Breast epithelium (tissue), 4 donors: ENCODE measurements at regions not wholly inside any gene's neighbourhood (a gene's known extent, or its start where the extent isn't known, plus 50 kb on each side); places are given as distances from the start of the nearest gene placed in this dataset.

ENCODE experiments used
- DNase-seq, 2 donors: peaks; one replicate each; pipeline ENCODE4 v3.0.0-alpha.2; 2019; ENCODE audit warnings: low spot score in 2 of 2
- H3K27ac ChIP-seq, 2 donors: fragments of 200-600 bp; sonication (generic) in 1 of 2; one replicate each; pipeline ENCODE4 v1.5.1; 2016 to 2019; ENCODE audit warnings: mild to moderate bottlenecking in 1 of 2
- H3K27me3 ChIP-seq, 2 donors: fragments of 200-600 bp; sonication (generic) in 1 of 2; one replicate each; pipeline versions ENCODE4 v1.5.1 to v1.6.0; 2017 to 2019; ENCODE audit warnings: control low read depth in 1 of 2, mild to moderate bottlenecking in 1 of 2
- H3K36me3 ChIP-seq: fragments of 200-600 bp; one replicate; pipeline ENCODE4 v1.5.1; 2019
- H3K4me1 ChIP-seq, 2 donors: fragments of 200-600 bp; sonication (generic); one replicate each; pipeline ENCODE4 v1.5.1; 2016 to 2019; ENCODE audit warnings: control low read depth in 1 of 2
- H3K4me3 ChIP-seq, 3 donors: fragments of 200-600 bp; sonication (generic); 1 replicate in 2 of 3; 2 replicates in 1 of 3; pipeline ENCODE4 v1.5.1; 2016 to 2019; ENCODE audit warnings: mild to moderate bottlenecking in 3 of 3, moderate library complexity in 2 of 3
- H3K9me3 ChIP-seq, 2 donors: fragments of 200-600 bp; sonication (generic) in 1 of 2; one replicate each; pipeline ENCODE4 v1.5.1; 2016 to 2019; ENCODE audit warnings: control low read depth in 1 of 2
- CTCF ChIP-seq, 3 donors: fragments of 450-650 bp; IDR thresholded peaks; one replicate each; pipeline ENCODE4 v1.5.1; 2016 to 2017; ENCODE audit warnings: antibody characterized with exemption in 3 of 3, mild to moderate bottlenecking in 3 of 3, moderate library complexity in 3 of 3
- POLR2A ChIP-seq: fragments of 450-650 bp; IDR thresholded peaks from one replicate; pipeline ENCODE4 v1.6.1; 2016; ENCODE audit warnings: antibody characterized with exemption, mild to moderate bottlenecking, moderate library complexity
- POLR2AphosphoS5 ChIP-seq, 3 donors: sonication (generic); formaldehyde crosslinking; IDR thresholded peaks; one replicate each; pipeline ENCODE4 v1.6.1; 2017; ENCODE audit warnings: antibody characterized with exemption in 3 of 3
- intact Hi-C: fragments of 100-400 bp; cut with DNase I; formaldehyde crosslinking; loops from one replicate; pipeline ENCODE4 v1.15.1; 2023; ENCODE audit warnings: low total_unique reads

- Histone ChIP-seq H3K27ac (no peak overlapping the region), H3K4me1 (no peaks in the 10 kb centered on the region), H3K9me3 (no peaks in the 10 kb centered on the region), H3K4me3 (no peak overlapping the region), H3K27me3 (peaks cover 0 to 3% of the 10 kb centered on the region in 2 donors), H3K36me3 (no peaks in the 10 kb centered on the region)
- intact Hi-C loops, result no loop called here
- DNase-seq, result no peak
- TF ChIP-seq POLR2AphosphoS5 (IDR thresholded peaks at IDR 0.05) (no peak), POLR2A (no peak), CTCF (IDR thresholded peaks at IDR 0.05) (no peak)
These were observed 116.1 kb downstream of the CYP26B1 start for GRCh38 chr2:72031346-72032110.

GRCh38 chr2:72028996-72029395, 118.7 kb downstream of the CYP26B1 start:
- Histone ChIP-seq H3K4me1 (no peaks in the 10 kb centered on the region), H3K4me3 (no peak overlapping the region), H3K36me3 (no peaks in the 10 kb centered on the region), H3K27ac (no peak overlapping the region), H3K9me3 (no peaks in the 10 kb centered on the region), H3K27me3 (peaks cover 0 to 3% of the 10 kb centered on the region in 2 donors)
- intact Hi-C loops, result no loop called here
- no peak for TF ChIP-seq CTCF (IDR thresholded peaks at IDR 0.05)
- no peak for TF ChIP-seq POLR2A
- TF ChIP-seq POLR2AphosphoS5 (IDR thresholded peaks at IDR 0.05), result no peak
- peak in 1 of 2 donors; percentile 10 for DNase-seq

- no peaks in the 10 kb centered on the region for H3K9me3 ChIP-seq
- no peak overlapping the region for H3K4me3 ChIP-seq
- H3K4me1 ChIP-seq, result no peaks in the 10 kb centered on the region
- intact Hi-C loops, result no loop called here
- DNase-seq, result no peak
- no peak for TF ChIP-seq CTCF (IDR thresholded peaks at IDR 0.05)
- no peak overlapping the region for H3K27ac ChIP-seq
- H3K27me3 ChIP-seq, result peaks cover 0 to 3% of the 10 kb centered on the region in 2 donors
- H3K36me3 ChIP-seq, result no peaks in the 10 kb centered on the region
These were observed 119.2 kb downstream of the CYP26B1 start for GRCh38 chr2:72028351-72028995.

GRCh38 chr2:72027426-72028161, 120.1 kb downstream of the CYP26B1 start:
- TF ChIP-seq POLR2AphosphoS5 (IDR thresholded peaks at IDR 0.05), result no peak
- TF ChIP-seq POLR2A, result no peak
- no peak for TF ChIP-seq CTCF (IDR thresholded peaks at IDR 0.05)
- intact Hi-C loops, result no loop called here
- Histone ChIP-seq H3K27me3 (peaks cover 0 to 3% of the 10 kb centered on the region in 2 donors), H3K27ac (no peak overlapping the region), H3K9me3 (no peaks in the 10 kb centered on the region), H3K4me1 (no peaks in the 10 kb centered on the region), H3K4me3 (no peak overlapping the region), H3K36me3 (no peaks in the 10 kb centered on the region)
- DNase-seq, result peak in 1 of 2 donors; percentile 14
